ENCODE measurements at regions not wholly inside any gene's neighbourhood (a gene's known extent, or its start where the extent isn't known, plus 50 kb on each side); places are given as distances from the start of the nearest gene placed in this dataset.

- H3K9me3 Mint-ChIP-seq: no peaks in the 10 kb centered on the region
- H3K36me3 Mint-ChIP-seq (ENCODE audit: insufficient read depth): peaks cover 2% of the 10 kb centered on the region
- H3K27ac Mint-ChIP-seq: no peak overlapping the region
- H3K4me1 Mint-ChIP-seq (ENCODE audit: low read depth in 2 of 2): peaks cover 12 to 17% of the 10 kb centered on the region in 2 donors
- DNase-seq (no peak), ATAC-seq (replicated peaks) (no peak)
- peak overlapping the region; percentile 41 to 95 for H3K4me3 Mint-ChIP-seq
- H3K27me3 Mint-ChIP-seq: peaks cover 32 to 44% of the 10 kb centered on the region in 2 donors
Measured at GRCh38 chr2:126778561-126779501, 119.9 kb upstream of the TEX51 start.

GRCh38 chr2:126781206-126781605 is 117.5 kb upstream of the TEX51 start:
- no peak for ATAC-seq (replicated peaks)
- no peaks in the 10 kb centered on the region for H3K9me3 Mint-ChIP-seq
- peaks cover 38 to 57% of the 10 kb centered on the region in 2 donors for H3K27me3 Mint-ChIP-seq
- no peak overlapping the region for H3K4me3 Mint-ChIP-seq
- peaks cover 5% of the 10 kb centered on the region in 2 donors for H3K4me1 Mint-ChIP-seq (ENCODE audit: low read depth in 2 of 2)
- peaks cover 2% of the 10 kb centered on the region for H3K36me3 Mint-ChIP-seq (ENCODE audit: insufficient read depth)
- no peak overlapping the region for H3K27ac Mint-ChIP-seq
- no peak for DNase-seq

GRCh38 chr2:126781806-126782205 is 116.9 kb upstream of the TEX51 start:
- ATAC-seq (replicated peaks): no peak
- Mint-ChIP-seq H3K4me3 (no peak overlapping the region), H3K4me1 (ENCODE audit: low read depth in 2 of 2) (peaks cover 4% of the 10 kb centered on the region in 2 donors)

GRCh38 chr2:126782648-126783047 is 116.0 kb upstream of the TEX51 start:
- peaks cover 38 to 60% of the 10 kb centered on the region in 2 donors for H3K27me3 Mint-ChIP-seq
- no peaks in the 10 kb centered on the region for H3K9me3 Mint-ChIP-seq
- H3K4me3 Mint-ChIP-seq: no peak overlapping the region
- H3K27ac Mint-ChIP-seq: no peak overlapping the region
- ATAC-seq (replicated peaks) (no peak), DNase-seq (no peak)
- H3K36me3 Mint-ChIP-seq (ENCODE audit: insufficient read depth): peaks cover 2% of the 10 kb centered on the region
- no peaks in the 10 kb centered on the region for H3K4me1 Mint-ChIP-seq (ENCODE audit: low read depth in 2 of 2)

More at GRCh38 chr2:126781806-126782205, 116.9 kb upstream of the TEX51 start:
- DNase-seq: no peak
- Mint-ChIP-seq H3K27ac (no peak overlapping the region), H3K36me3 (ENCODE audit: insufficient read depth) (peaks cover 2% of the 10 kb centered on the region), H3K9me3 (no peaks in the 10 kb centered on the region), H3K27me3 (peaks cover 38 to 60% of the 10 kb centered on the region in 2 donors)

GRCh38 chr2:126783341-126783740 is 115.3 kb upstream of the TEX51 start:
- Mint-ChIP-seq H3K9me3 (no peaks in the 10 kb centered on the region), H3K27ac (no peak overlapping the region), H3K27me3 (peaks cover 38 to 60% of the 10 kb centered on the region in 2 donors), H3K4me3 (no peak overlapping the region), H3K4me1 (ENCODE audit: low read depth in 2 of 2) (no peaks in the 10 kb centered on the region), H3K36me3 (ENCODE audit: insufficient read depth) (peaks cover under 1% of the 10 kb centered on the region)
- ATAC-seq (replicated peaks) (no peak), DNase-seq (no peak)

GRCh38 chr2:126784045-126784444 is 114.6 kb upstream of the TEX51 start:
- Mint-ChIP-seq H3K27ac (no peak overlapping the region), H3K4me1 (ENCODE audit: low read depth in 2 of 2) (no peaks in the 10 kb centered on the region), H3K36me3 (ENCODE audit: insufficient read depth) (no peaks in the 10 kb centered on the region), H3K27me3 (peaks cover 38 to 60% of the 10 kb centered on the region in 2 donors), H3K9me3 (no peaks in the 10 kb centered on the region), H3K4me3 (no peak overlapping the region)
- no peak for DNase-seq
- ATAC-seq (replicated peaks): no peak

GRCh38 chr2:126784621-126785020 is 114.1 kb upstream of the TEX51 start:
- Mint-ChIP-seq H3K36me3 (ENCODE audit: insufficient read depth) (no peaks in the 10 kb centered on the region), H3K4me3 (no peak overlapping the region), H3K27ac (no peak overlapping the region), H3K9me3 (no peaks in the 10 kb centered on the region), H3K4me1 (ENCODE audit: low read depth in 2 of 2) (no peaks in the 10 kb centered on the region), H3K27me3 (peaks cover 37 to 57% of the 10 kb centered on the region in 2 donors)
- no peak for DNase-seq
- ATAC-seq (replicated peaks): no peak

GRCh38 chr2:126785236-126785635 is 113.5 kb upstream of the TEX51 start:
- no peaks in the 10 kb centered on the region for H3K4me1 Mint-ChIP-seq (ENCODE audit: low read depth in 2 of 2)
- H3K36me3 Mint-ChIP-seq (ENCODE audit: insufficient read depth): no peaks in the 10 kb centered on the region
- ATAC-seq (replicated peaks): no peak

GRCh38 chr2:126785862-126786261 is 112.8 kb upstream of the TEX51 start:
- no peak overlapping the region for H3K4me3 Mint-ChIP-seq
- H3K4me1 Mint-ChIP-seq (ENCODE audit: low read depth in 2 of 2): no peaks in the 10 kb centered on the region
- no peak overlapping the region for H3K27ac Mint-ChIP-seq
- H3K36me3 Mint-ChIP-seq (ENCODE audit: insufficient read depth): no peaks in the 10 kb centered on the region
- H3K27me3 Mint-ChIP-seq: peaks cover 26 to 45% of the 10 kb centered on the region in 2 donors
- no peaks in the 10 kb centered on the region for H3K9me3 Mint-ChIP-seq
- ATAC-seq (replicated peaks) (no peak), DNase-seq (no peak)

More at GRCh38 chr2:126785236-126785635, 113.5 kb upstream of the TEX51 start:
- peaks cover 31 to 50% of the 10 kb centered on the region in 2 donors for H3K27me3 Mint-ChIP-seq
- no peak overlapping the region for H3K27ac Mint-ChIP-seq
- H3K9me3 Mint-ChIP-seq: no peaks in the 10 kb centered on the region
- no peak for DNase-seq
- H3K4me3 Mint-ChIP-seq: no peak overlapping the region

- Mint-ChIP-seq H3K27ac (no peak overlapping the region), H3K27me3 (peaks cover 30 to 46% of the 10 kb centered on the region in 2 donors), H3K4me1 (ENCODE audit: low read depth in 2 of 2) (no peaks in the 10 kb centered on the region), H3K4me3 (no peak overlapping the region), H3K9me3 (no peaks in the 10 kb centered on the region), H3K36me3 (ENCODE audit: insufficient read depth) (no peaks in the 10 kb centered on the region)
- no peak for DNase-seq
- no peak for ATAC-seq (replicated peaks)
Measured at GRCh38 chr2:126786765-126787164, 111.9 kb upstream of the TEX51 start.

GRCh38 chr2:126787289-126787688 is 111.4 kb upstream of the TEX51 start:
- no peak for ATAC-seq (replicated peaks)
- H3K4me1 Mint-ChIP-seq (ENCODE audit: low read depth in 2 of 2): no peaks in the 10 kb centered on the region
- peaks cover 25 to 46% of the 10 kb centered on the region in 2 donors for H3K27me3 Mint-ChIP-seq
- H3K36me3 Mint-ChIP-seq (ENCODE audit: insufficient read depth): no peaks in the 10 kb centered on the region
- H3K27ac Mint-ChIP-seq: no peak overlapping the region
- no peak overlapping the region for H3K4me3 Mint-ChIP-seq
- no peaks in the 10 kb centered on the region for H3K9me3 Mint-ChIP-seq
- no peak for DNase-seq

- H3K27ac Mint-ChIP-seq: no peak overlapping the region
- ATAC-seq (replicated peaks) (no peak), DNase-seq (no peak)
- no peak overlapping the region for H3K4me3 Mint-ChIP-seq
- no peaks in the 10 kb centered on the region for H3K9me3 Mint-ChIP-seq
- H3K36me3 Mint-ChIP-seq (ENCODE audit: insufficient read depth): no peaks in the 10 kb centered on the region
- peaks cover 24 to 46% of the 10 kb centered on the region in 2 donors for H3K27me3 Mint-ChIP-seq
- H3K4me1 Mint-ChIP-seq (ENCODE audit: low read depth in 2 of 2): no peaks in the 10 kb centered on the region
Measured at GRCh38 chr2:126788113-126788512, 110.6 kb upstream of the TEX51 start.

GRCh38 chr2:126788652-126789051 is 110.0 kb upstream of the TEX51 start:
- Mint-ChIP-seq H3K36me3 (ENCODE audit: insufficient read depth) (no peaks in the 10 kb centered on the region), H3K4me3 (no peak overlapping the region), H3K4me1 (ENCODE audit: low read depth in 2 of 2) (no peaks in the 10 kb centered on the region), H3K9me3 (no peaks in the 10 kb centered on the region), H3K27me3 (peaks cover 27 to 46% of the 10 kb centered on the region in 2 donors), H3K27ac (no peak overlapping the region)
- no peak for DNase-seq
- no peak for ATAC-seq (replicated peaks)

Measured in effector memory CD8-positive, alpha-beta T cell (primary cell).